ENCODE measurements at regions not wholly inside any gene's neighbourhood (a gene's known extent, or its start where the extent isn't known, plus 50 kb on each side); places are given as distances from the start of the nearest gene placed in this dataset.

GRCh38 chr20:24050119-24050518, 61.5 kb upstream of the GGTLC1 start:
- Histone ChIP-seq H3K27ac (ENCODE audit: low read depth in 1 of 2, low read length in 2 of 2) (no peak overlapping the region), H3K4me1 (ENCODE audit: control insufficient read depth in 4 of 4, insufficient read depth in 4 of 4, low read length in 3 of 4) (no peaks in the 10 kb centered on the region), H3K27me3 (ENCODE audit: control insufficient read depth in 4 of 4, insufficient read depth in 4 of 4, low read length in 3 of 4) (no peaks in the 10 kb centered on the region), H3K9ac (ENCODE audit: low read depth in 1 of 2, low read length in 2 of 2) (no peak overlapping the region), H3K4me3 (ENCODE audit: low read depth in 1 of 3, low read length in 3 of 3) (no peak overlapping the region), H3K9me3 (ENCODE audit: control insufficient read depth in 4 of 4, low read length in 3 of 4) (no peaks in the 10 kb centered on the region), H3K36me3 (ENCODE audit: control insufficient read depth in 4 of 4, insufficient read depth in 3 of 4, low read depth in 1 of 4, low read length in 3 of 4) (no peaks in the 10 kb centered on the region)
- TF ChIP-seq NR2F2 (IDR thresholded peaks at IDR 0.05) (no peak), RAD21 (IDR thresholded peaks at IDR 0.05) (no peak), FOXA2 (IDR thresholded peaks at IDR 0.05) (no peak), ZBTB33 (IDR thresholded peaks at IDR 0.05) (no peak), HNF4A (conservative IDR thresholded peaks at IDR 0.05) (no peak), EGR1 (IDR thresholded peaks at IDR 0.05; ENCODE audit: low read depth in 2 of 2) (no peak), ATF3 (IDR thresholded peaks at IDR 0.05) (no peak)
- DNase-seq (ENCODE audit: low spot score) = no peak
- WGBS = 82% methylated on average over 3 of the region's 3 CpGs

GRCh38 chr20:24049081-24049480, 60.5 kb upstream of the GGTLC1 start:
- Histone ChIP-seq H3K27me3 (ENCODE audit: control insufficient read depth in 4 of 4, insufficient read depth in 4 of 4, low read length in 3 of 4) (no peaks in the 10 kb centered on the region), H3K4me1 (ENCODE audit: control insufficient read depth in 4 of 4, insufficient read depth in 4 of 4, low read length in 3 of 4) (no peaks in the 10 kb centered on the region), H3K9me3 (ENCODE audit: control insufficient read depth in 4 of 4, low read length in 3 of 4) (no peaks in the 10 kb centered on the region), H3K4me3 (ENCODE audit: low read depth in 1 of 3, low read length in 3 of 3) (no peak overlapping the region), H3K27ac (ENCODE audit: low read depth in 1 of 2, low read length in 2 of 2) (no peak overlapping the region), H3K9ac (ENCODE audit: low read depth in 1 of 2, low read length in 2 of 2) (no peak overlapping the region), H3K36me3 (ENCODE audit: control insufficient read depth in 4 of 4, insufficient read depth in 3 of 4, low read depth in 1 of 4, low read length in 3 of 4) (no peaks in the 10 kb centered on the region)
- DNase-seq (ENCODE audit: low spot score) = no peak
- 83% methylated on average over 2 of the region's 2 CpGs for WGBS
- TF ChIP-seq CTCF (IDR thresholded peaks at IDR 0.05; ENCODE audit: low read depth, low read length, missing input control) = no peak
- no peak for TF ChIP-seq HNF4A (conservative IDR thresholded peaks at IDR 0.05)
- no peak for TF ChIP-seq RXRA (IDR thresholded peaks at IDR 0.05)
- no peak for TF ChIP-seq EGR1 (IDR thresholded peaks at IDR 0.05; ENCODE audit: low read depth in 2 of 2)
- TF ChIP-seq MAX (IDR thresholded peaks at IDR 0.05) = no peak
- no peak for TF ChIP-seq YY1 (IDR thresholded peaks at IDR 0.05)
- TF ChIP-seq HNF4G (IDR thresholded peaks at IDR 0.05) = no peak
- no peak for TF ChIP-seq FOXA1 (IDR thresholded peaks at IDR 0.05)
- TF ChIP-seq ATF3 (IDR thresholded peaks at IDR 0.05) = no peak
- no peak for TF ChIP-seq TAF1 (conservative IDR thresholded peaks at IDR 0.05)
- TF ChIP-seq ZBTB33 (IDR thresholded peaks at IDR 0.05) = no peak
- no peak for TF ChIP-seq SP1 (IDR thresholded peaks at IDR 0.05)
- no peak for TF ChIP-seq GABPA (IDR thresholded peaks at IDR 0.05 in 1 of 2, conservative IDR thresholded peaks at IDR 0.05 in 1 of 2)
- TF ChIP-seq NR2F2 (IDR thresholded peaks at IDR 0.05) = no peak
- TF ChIP-seq JUND (IDR thresholded peaks at IDR 0.05) = no peak
